MM.1S (cell line): ENCODE measurements at regions not wholly inside any gene's neighbourhood (a gene's known extent, or its start where the extent isn't known, plus 50 kb on each side); places are given as distances from the start of the nearest gene placed in this dataset.

Experiments
- DNase-seq: peaks from one replicate; pipeline ENCODE4 v3.0.0-alpha.2; 2015
- H2AFZ ChIP-seq: fragments of 300-600 bp; sonication (generic); 2 replicates; pipeline ENCODE4 v1.6.0; 2016; ENCODE audit warnings: antibody characterized with exemption, low read length
- H3F3A ChIP-seq: fragments of 300-600 bp; sonication (generic); 2 replicates; pipeline ENCODE4 v1.6.1; 2016; ENCODE audit warnings: mild to moderate bottlenecking, antibody characterized with exemption, low read length, moderate library complexity, mixed read lengths; ENCODE audit not compliant: insufficient read depth
- H3K27ac ChIP-seq: fragments of 300-600 bp; sonication (generic); 2 replicates; pipeline ENCODE4 v1.5.1; 2016; ENCODE audit warnings: mild to moderate bottlenecking, low read length
- H3K27me3 ChIP-seq: fragments of 300-600 bp; sonication (generic); replicated peaks from 2 replicates; pipeline ENCODE4 v1.6.0; 2016; ENCODE audit warnings: low read length; ENCODE audit not compliant: insufficient read depth
- H3K36me3 ChIP-seq: fragments of 300-600 bp; sonication (generic); replicated peaks from 2 replicates; pipeline ENCODE4 v1.6.1; 2016; ENCODE audit warnings: mild to moderate bottlenecking, low read length, mixed read lengths; ENCODE audit not compliant: insufficient read depth
- H3K4me1 ChIP-seq: fragments of 300-600 bp; sonication (generic); 2 replicates; pipeline ENCODE4 v1.6.1; 2016; ENCODE audit warnings: low read length, mixed read lengths
- H3K4me2 ChIP-seq: fragments of 300-600 bp; sonication (generic); 2 replicates; pipeline ENCODE4 v1.6.0; 2016; ENCODE audit warnings: low read depth, low read length
- H3K4me3 ChIP-seq: fragments of 300-600 bp; sonication (generic); 2 replicates; pipeline ENCODE4 v1.5.1; 2016; ENCODE audit warnings: low read length, mixed read lengths
- H3K79me2 ChIP-seq: fragments of 300-600 bp; sonication (generic); 2 replicates; pipeline ENCODE4 v1.6.1; 2016; ENCODE audit warnings: mixed run types, low read length, mixed read lengths
- H3K9ac ChIP-seq: fragments of 300-600 bp; sonication (generic); 2 replicates; pipeline ENCODE4 v1.6.1; 2016; ENCODE audit warnings: low read length, mixed read lengths
- H3K9me2 ChIP-seq: fragments of 300-600 bp; sonication (generic); replicated peaks from 2 replicates; pipeline ENCODE4 v1.6.1; 2016; ENCODE audit warnings: mild to moderate bottlenecking, low read length, mixed read lengths; ENCODE audit not compliant: insufficient read depth
- H3K9me3 ChIP-seq: fragments of 300-600 bp; sonication (generic); replicated peaks from 2 replicates; pipeline ENCODE4 v1.6.1; 2016; ENCODE audit warnings: mild to moderate bottlenecking, low read length, mixed read lengths; ENCODE audit not compliant: insufficient read depth
- H4K20me1 ChIP-seq: fragments of 300-600 bp; sonication (generic); 2 replicates; pipeline ENCODE4 v1.6.1; 2016; ENCODE audit warnings: mild to moderate bottlenecking, low read length, moderate library complexity, mixed read lengths; ENCODE audit not compliant: insufficient read depth
- EZH2 ChIP-seq: fragments of 300-600 bp; sonication (generic); optimal IDR thresholded peaks from 2 replicates; pipeline ENCODE3; 2017; ENCODE audit warnings: low read depth, mild to moderate bottlenecking, antibody characterized with exemption, low read length, mixed read lengths
- EZH2phosphoT487 ChIP-seq: fragments of 300-600 bp; sonication (generic); IDR thresholded peaks from 2 replicates; pipeline ENCODE4 v1.6.1; 2018; ENCODE audit warnings: antibody characterized with exemption, low read length
- TF ChIP-seq, protein P1 (sequence below): fragments of 300-600 bp; sonication (generic); IDR thresholded peaks from 2 replicates; pipeline ENCODE4 v1.5.1; 2016; ENCODE audit warnings: antibody characterized with exemption, low read length, mixed read lengths

DNA sequence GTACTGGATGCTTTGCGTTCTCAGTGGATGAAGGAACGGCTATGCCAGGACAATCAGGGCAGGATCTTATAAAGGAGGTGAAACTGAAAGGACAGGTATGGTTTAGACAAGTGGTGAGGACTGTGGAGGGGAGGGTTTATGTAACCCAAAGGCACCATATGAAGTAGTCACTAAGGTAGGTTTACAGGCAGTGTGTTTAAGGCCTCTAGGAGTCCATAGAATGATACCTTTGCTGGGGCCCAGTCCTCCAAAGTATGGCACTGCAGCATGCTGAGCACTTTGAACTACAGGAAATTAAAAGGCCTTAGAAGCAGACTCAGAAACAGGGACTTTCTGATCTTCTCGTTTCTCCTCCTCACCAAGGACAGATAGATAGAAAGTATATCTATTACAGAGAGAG lies 304.7 kb upstream of the USP25 start:
- Histone ChIP-seq H3K9ac (no peak overlapping the region), H2AFZ (no peak overlapping the region), H3K9me3 (no peaks in the 10 kb centered on the region), H3K36me3 (no peaks in the 10 kb centered on the region), H3K79me2 (no peaks in the 10 kb centered on the region), H3K27me3 (no peaks in the 10 kb centered on the region), H3K4me3 (no peak overlapping the region), H3K27ac (no peak overlapping the region), H3K9me2 (no peaks in the 10 kb centered on the region), H4K20me1 (no peaks in the 10 kb centered on the region), H3K4me1 (no peaks in the 10 kb centered on the region), H3K4me2 (no peak overlapping the region), H3F3A (no peaks in the 10 kb centered on the region)
- DNase-seq = no peak
- TF ChIP-seq EZH2 (no peak), EZH2phosphoT487 (no peak)
- TF ChIP-seq, protein P1, sequence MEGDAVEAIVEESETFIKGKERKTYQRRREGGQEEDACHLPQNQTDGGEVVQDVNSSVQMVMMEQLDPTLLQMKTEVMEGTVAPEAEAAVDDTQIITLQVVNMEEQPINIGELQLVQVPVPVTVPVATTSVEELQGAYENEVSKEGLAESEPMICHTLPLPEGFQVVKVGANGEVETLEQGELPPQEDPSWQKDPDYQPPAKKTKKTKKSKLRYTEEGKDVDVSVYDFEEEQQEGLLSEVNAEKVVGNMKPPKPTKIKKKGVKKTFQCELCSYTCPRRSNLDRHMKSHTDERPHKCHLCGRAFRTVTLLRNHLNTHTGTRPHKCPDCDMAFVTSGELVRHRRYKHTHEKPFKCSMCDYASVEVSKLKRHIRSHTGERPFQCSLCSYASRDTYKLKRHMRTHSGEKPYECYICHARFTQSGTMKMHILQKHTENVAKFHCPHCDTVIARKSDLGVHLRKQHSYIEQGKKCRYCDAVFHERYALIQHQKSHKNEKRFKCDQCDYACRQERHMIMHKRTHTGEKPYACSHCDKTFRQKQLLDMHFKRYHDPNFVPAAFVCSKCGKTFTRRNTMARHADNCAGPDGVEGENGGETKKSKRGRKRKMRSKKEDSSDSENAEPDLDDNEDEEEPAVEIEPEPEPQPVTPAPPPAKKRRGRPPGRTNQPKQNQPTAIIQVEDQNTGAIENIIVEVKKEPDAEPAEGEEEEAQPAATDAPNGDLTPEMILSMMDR = no peak

DNA sequence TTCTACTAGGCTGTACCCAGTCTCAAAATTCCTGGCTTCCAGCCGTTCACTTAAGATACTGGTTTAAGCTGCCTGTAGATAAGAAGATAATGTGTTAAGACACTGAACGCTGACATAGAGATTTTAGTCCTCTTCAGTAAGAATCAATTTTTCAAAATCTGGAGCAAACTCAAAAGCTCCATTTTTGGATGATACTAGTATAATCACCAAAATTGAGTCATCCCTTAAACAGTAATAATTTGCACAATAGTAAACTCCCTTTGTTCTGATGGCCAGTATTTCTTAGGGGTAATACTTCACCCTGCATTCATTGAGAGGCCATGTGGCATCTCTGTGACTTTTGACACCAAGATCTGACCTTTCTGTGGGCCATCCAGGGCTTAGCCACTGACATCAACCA lies 299.8 kb upstream of the USP25 start:
- Histone ChIP-seq H3K9me3 (no peaks in the 10 kb centered on the region), H3K79me2 (no peaks in the 10 kb centered on the region), H3F3A (no peaks in the 10 kb centered on the region), H3K9ac (no peak overlapping the region), H3K4me3 (no peak overlapping the region), H3K27me3 (no peaks in the 10 kb centered on the region), H3K4me1 (no peaks in the 10 kb centered on the region), H3K36me3 (no peaks in the 10 kb centered on the region), H2AFZ (no peak overlapping the region), H3K4me2 (no peak overlapping the region), H3K27ac (no peak overlapping the region), H4K20me1 (no peaks in the 10 kb centered on the region), H3K9me2 (no peaks in the 10 kb centered on the region)
- TF ChIP-seq, protein P1 = no peak
- TF ChIP-seq EZH2 = no peak
- TF ChIP-seq EZH2phosphoT487 = no peak
- DNase-seq = no peak

DNA sequence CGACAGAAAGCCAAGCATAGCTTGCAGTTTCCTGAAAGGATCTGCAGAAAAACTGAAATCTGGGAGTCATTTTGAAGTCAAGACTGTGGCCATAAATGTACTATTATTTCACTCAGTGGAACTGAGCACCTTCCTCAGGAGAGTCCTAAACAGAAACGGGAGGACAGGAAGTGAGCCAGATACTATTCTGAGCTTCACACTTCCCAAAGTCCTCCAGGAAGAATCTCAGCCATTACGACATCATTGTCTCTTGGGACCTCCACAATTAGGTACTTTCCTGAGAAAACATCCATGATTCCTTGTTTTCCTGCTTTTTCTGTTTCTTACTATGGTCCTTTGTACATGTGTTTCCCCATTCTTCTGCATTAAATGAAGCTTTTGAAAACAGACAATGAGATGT lies 299.2 kb upstream of the USP25 start:
- no peak for DNase-seq
- Histone ChIP-seq H3K79me2 (no peaks in the 10 kb centered on the region), H2AFZ (no peak overlapping the region), H3K4me3 (no peak overlapping the region), H4K20me1 (no peaks in the 10 kb centered on the region), H3K4me2 (no peak overlapping the region), H3K36me3 (no peaks in the 10 kb centered on the region), H3K9me2 (no peaks in the 10 kb centered on the region), H3K4me1 (no peaks in the 10 kb centered on the region), H3K9me3 (no peaks in the 10 kb centered on the region), H3K27me3 (no peaks in the 10 kb centered on the region), H3K9ac (no peak overlapping the region), H3F3A (no peaks in the 10 kb centered on the region), H3K27ac (no peak overlapping the region)
- no peak for TF ChIP-seq EZH2phosphoT487
- no peak for TF ChIP-seq EZH2

- H3F3A ChIP-seq = no peaks in the 10 kb centered on the region
- no peaks in the 10 kb centered on the region for H3K27me3 ChIP-seq
- H3K4me2 ChIP-seq = no peak overlapping the region
- no peak overlapping the region for H2AFZ ChIP-seq
- H3K79me2 ChIP-seq = no peaks in the 10 kb centered on the region
- H3K36me3 ChIP-seq = no peaks in the 10 kb centered on the region
- no peak for DNase-seq
- no peaks in the 10 kb centered on the region for H3K9me3 ChIP-seq
- no peaks in the 10 kb centered on the region for H3K9me2 ChIP-seq
- no peak overlapping the region for H3K4me3 ChIP-seq
- no peak overlapping the region for H3K9ac ChIP-seq
- no peaks in the 10 kb centered on the region for H3K4me1 ChIP-seq
- H3K27ac ChIP-seq = no peak overlapping the region
- TF ChIP-seq, protein P1 = no peak
- TF ChIP-seq EZH2phosphoT487 (no peak), EZH2 (no peak)
- H4K20me1 ChIP-seq = no peaks in the 10 kb centered on the region
Measured at GRCh38 chr21:15431053-15431452, 298.7 kb upstream of the USP25 start.
